IPS DF 4.7 (cell line): ENCODE measurements at regions not wholly inside any gene's neighbourhood (a gene's known extent, or its start where the extent isn't known, plus 50 kb on each side); places are given as distances from the start of the nearest gene placed in this dataset.

Experiments used
- DNase-seq: peaks from one replicate; pipeline ENCODE4 v3.0.0-alpha.2; 2013; ENCODE audit warnings: low spot score; ENCODE audit errors: extremely low read depth

DNA sequence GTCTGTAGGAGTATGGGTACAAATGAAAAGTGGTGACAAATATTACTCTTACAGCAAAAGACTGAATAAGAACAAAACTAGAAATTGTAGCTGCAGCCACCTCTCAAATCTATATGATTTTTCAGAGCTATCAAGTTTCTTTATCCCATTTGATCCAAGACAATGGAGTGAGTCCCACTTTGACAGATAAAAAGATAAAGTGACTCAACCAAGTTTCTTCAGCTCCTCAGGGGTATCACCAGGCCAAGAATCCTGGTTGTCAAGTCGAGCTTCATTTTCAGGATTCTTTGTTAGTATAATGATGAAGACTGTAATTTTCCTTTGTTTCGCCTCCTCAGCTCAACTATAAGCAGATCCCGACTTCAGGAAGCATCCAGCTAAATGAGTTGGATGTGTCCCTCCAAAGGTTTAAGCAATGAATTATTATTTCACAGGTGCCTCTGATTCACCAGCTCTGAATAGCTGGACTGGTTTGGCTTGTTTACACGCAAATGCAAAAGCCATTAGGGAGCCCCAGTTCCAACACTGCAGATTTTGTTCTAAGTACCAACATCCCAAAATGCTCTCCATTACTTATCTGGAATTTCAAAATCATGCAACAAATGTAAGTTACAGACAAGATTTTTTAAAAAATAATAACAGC lies 238.9 kb downstream of the MAFB start:
- DNase-seq = no peak

DNA sequence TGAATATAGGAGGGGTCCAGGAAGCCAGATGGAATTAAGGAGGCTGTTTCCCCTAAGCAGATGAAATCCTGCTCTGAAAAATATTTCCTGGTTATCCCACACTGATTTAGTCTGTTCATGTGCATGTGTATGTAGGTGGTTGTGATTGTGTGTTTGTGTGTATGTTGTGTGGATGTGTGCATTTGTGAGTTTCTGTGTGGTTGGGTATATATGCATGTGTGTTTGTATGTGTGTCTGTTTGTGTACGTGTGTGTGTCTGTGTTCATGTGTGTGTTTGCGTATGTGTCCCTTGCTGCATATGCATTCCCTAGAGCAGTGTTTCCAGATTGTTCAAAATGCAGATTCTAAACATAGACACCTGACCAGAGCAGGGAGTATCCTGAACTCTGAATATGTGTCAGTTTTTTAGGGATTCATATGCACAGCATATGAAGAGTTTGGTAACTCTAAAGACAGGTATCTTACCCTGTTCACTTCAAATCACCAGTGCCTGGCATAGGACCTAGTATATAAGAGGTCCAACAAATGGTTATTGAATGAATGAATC lies 239.8 kb downstream of the MAFB start:
- no peak for DNase-seq

DNA sequence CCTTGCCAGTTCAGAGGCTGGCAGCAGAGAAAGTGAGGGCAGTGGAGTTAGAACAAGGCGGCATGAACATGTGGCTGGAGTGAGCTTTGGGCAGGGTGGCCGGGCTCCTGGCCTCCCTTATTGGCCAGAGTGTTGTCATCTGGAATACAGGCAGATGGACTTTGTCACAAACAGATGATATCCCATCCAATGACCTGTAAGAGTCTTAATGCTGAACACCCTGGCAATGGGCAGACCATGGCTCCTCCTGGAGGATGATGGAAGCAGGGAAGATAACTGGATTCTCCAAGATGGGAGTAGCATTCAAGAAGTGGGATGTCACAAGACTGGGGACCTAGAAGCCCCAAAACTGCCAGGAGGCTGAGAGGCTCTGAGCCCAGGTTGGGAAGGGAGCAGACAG lies 242.1 kb downstream of the MAFB start:
- no peak for DNase-seq

DNA sequence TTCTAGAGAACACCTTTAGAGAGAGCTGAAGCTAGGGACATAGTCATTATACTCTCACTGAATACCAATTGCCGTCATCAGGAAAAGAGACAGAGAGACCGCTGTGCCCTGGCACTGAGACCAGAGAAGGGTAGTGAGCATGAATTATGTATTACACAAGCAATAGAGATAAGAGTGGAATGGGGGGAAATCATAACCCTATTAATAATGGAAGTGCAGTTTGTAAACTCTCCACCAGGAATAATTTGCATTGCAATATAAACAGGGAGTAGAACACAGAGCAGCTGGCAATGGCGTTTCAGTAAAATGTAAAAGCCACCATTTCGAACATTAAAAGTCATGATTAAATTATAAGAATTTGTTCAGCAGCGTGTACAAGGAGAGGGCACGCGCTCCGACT lies 244.5 kb downstream of the MAFB start:
- no peak for DNase-seq

DNA sequence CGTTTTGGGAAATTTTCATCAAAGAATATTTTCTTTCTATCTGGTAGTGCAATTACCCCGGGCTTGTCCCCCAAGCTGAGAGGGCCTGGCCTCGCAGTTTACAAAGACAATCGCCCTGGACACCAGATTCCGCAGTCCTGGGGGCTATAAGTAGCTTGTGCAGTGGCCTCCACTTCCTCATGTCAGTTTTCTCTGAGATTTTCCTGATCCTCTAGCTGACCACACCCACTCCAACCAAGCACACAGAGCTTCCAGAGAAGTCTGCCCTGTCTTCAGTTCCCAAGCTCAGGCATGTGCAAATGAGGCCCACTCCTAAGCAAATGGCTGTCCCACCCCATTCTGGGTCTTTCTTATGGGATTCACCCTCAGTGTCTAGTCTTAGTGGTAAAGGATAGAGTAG lies 245.3 kb downstream of the MAFB start:
- no peak for DNase-seq

DNA sequence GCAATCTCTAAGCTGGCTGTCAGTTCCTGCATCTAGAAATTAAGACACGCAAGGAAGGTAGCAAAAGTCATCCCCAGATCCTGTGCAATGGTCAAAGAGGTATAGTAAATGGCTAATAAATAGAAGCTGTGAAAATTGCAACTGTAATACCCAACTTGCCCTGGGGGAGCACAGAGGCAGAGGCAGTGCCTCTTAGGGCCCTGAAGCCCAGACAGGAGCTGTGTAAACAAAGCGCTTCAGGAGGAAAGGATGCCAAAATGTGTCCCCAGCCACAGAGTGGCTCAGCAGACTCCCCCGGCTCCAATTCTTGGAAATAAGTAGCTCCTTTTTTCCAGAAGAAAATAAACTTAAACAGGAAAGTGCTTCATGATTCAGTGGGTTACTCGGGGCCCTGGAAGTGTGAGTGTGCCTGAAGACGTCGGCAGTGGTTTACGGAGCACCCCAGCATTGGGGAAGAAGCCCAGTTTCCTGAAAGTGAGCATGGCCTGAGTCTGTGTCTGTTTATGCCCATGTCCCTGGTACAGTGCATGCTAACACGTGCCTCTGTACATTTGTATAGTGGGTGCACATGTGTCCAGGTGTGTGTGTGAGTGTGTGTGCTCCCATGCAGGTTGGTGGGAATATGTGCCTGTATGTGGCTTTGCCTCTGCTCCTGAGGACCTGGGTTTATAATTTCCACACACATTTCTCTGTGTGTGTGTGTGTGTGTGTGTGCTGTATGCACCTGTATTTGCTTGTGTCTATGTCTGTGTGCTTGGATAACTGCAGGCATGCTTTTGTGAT lies 246.7 kb downstream of the MAFB start:
- DNase-seq = no peak

DNA sequence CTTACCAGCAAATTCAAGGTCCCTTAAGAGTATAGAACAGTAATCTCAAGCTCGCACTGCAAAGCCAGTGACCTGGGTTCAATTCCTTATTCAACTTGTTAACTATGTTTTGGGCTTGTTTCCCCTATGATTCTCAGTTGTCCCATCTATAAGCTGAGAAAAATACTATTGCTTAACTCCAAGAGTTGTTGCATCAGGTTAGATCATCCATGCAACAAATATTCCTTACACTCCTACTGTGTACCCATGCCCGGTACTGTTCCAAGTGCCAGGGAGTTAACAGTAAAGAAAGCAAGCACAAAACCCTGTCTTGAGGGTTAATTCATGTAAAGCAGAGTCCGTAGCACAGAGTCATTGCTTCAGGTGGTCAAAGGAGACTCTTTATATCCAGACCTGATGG lies 247.3 kb downstream of the MAFB start:
- no peak for DNase-seq

DNA sequence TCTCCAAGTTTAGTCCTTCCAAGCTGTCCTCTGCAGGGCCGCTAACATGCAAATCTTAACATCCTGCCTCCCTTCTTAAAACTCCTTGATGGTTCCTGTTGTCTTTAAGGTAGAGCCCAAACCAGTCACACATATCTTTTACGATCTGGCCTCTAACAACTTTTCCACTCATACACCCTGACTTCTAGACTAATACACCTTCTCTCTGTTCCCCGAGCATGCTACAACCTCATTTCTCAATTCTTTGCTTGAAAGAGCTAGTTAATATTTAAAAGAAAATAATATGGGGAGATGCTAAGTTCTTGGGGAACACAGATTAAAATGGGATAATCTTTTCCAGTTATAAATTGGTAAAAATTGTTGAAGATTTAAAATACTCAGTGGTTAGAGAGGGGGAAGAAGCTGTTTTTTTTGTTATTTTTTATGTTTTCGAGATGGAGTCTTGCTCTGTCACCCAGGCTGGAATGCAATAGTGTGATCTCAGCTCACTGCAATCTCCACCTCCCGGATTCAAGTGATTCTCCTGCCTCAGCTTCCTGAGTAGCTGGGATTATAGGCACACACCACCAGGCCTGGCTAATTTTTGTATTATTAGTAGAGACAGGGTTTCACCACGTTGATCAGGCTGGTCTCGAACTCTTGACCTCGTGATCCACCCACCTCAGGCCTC lies 250.7 kb downstream of the MAFB start:
- no peak for DNase-seq

DNA sequence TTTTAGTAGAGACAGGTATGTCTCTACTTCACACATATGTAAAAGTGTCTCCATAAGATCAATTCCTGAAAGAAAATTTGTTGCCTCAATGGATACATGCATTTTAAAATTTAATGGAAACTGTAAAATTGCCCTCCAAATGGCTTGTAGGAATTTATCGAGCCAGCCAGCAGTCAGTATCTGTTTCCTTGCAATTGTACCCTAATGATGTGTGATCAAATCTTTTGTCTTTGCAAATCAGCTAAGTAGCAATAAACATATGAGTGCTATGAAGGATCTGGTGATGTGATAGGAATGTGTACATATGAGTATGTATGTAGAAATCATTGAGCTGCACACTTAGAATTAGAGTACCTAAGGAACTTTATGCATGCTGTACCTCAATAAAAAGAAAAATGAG lies 253.0 kb downstream of the MAFB start:
- DNase-seq = no peak

DNA sequence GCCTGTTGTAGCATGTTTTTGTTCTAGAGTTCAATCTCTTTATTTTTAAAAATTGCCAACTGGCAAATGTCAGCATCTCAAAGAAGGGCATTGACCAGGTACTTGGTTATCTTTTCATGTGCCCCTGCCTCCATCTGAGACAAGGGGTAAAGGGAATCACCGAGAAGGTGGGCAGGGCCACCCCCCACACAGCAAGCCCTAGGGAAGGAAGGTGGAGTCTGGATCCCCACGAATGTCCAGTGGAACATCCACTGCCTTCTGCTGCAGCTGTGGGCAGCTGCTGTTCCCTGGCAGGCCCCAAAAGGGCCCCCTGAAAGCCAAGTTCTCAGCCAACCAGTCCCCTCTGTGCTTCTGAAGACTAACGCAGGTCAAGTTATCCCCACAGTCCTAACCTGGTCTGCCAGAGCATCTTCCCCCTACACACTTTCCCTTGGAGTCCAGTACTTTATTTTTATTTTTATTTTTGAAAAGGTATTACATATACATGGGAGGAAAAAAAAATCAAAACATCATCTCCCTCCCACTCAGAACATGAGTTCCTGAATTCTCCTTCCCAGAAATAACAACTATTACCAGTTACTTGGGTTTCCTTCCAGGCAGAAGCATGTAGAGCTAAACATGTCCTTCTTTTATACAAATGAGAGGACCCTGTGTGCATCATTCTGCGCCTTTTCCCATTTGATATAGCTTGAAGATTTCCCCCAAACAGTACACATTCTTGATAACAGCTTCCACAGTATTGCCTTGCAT lies 253.7 kb downstream of the MAFB start:
- DNase-seq = no peak

DNA sequence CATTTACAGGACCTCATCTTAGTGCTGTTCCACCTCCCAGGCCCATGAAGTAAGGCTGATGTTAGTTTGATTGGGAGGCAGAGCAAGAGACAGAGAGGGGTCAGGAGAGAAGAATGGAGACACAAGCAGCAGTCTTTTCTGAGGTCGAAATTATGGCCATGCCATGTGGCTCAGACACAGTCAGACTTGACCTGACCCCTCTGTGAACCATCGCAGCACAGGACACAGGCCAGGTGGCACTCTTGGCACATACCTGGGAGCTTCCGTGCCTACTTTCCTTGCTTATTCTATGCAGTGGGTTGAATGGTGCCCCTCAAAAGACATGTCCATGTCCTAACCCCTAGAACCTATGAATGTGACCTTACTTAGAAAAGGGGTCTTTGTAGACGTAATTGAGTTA lies 254.9 kb downstream of the MAFB start:
- DNase-seq = no peak

DNA sequence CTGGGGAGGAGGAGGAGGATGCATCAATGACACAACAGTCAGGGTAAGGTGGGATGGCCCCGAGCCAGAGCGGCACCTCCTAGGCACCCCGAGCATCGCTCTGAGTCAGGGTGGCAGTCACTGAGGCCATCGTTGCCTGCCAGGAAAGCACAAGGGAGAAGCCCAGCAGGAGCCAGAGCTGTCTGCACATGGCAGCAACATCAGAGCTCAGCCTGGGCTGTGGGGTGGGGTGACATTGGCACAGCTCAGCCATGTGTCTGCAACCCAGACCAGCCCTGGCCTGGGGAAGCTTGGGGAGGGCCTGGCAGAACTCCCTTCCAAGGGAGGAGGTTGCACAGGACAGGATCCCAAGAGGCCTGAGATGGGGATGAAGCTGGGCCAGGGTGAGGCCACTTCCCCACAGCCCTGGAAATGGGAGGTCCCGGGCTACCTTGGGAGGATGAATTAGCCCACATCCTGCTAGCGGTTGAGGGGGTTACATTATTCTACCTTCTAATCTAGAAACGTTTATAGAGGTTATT lies 255.6 kb downstream of the MAFB start:
- no peak for DNase-seq

DNA sequence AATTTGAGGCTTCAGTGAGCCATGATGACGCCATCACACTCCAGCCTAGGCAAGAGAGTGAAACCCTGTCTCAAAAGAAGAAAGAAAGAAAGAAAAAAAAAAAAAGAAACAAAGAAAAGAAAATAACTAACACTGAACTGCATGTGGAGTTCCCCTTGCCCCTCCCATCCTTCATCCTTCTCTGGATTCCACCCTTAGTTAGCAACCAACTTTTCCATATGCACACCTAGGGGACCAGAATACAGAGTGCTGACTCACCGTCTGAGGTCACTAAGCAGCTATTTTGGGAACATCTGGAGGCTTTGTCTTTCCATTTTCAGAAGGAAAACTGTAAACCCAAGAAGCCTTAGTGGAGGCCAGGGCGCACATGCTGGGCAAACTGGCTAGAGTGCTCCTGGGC lies 257.4 kb downstream of the MAFB start:
- no peak for DNase-seq

DNA sequence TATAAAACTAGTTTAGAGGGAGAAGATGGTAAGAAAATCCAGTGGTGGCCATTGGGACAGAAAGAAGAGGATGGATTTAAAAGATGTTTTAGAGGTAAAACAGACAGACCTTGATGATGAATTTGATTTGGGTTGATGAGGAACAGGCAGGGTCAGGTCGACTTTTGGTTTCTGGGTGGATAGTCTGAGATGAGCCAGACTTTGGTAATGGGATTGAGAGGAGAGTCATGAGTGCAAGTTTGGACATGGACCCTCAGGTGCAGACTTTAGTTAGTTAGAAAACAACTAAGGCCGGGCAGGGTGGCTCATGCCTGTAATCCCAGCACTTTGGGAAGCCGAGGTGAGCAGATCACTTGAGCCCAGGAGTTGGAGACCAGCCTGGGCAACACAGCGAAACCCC lies 257.9 kb downstream of the MAFB start:
- no peak for DNase-seq

DNA sequence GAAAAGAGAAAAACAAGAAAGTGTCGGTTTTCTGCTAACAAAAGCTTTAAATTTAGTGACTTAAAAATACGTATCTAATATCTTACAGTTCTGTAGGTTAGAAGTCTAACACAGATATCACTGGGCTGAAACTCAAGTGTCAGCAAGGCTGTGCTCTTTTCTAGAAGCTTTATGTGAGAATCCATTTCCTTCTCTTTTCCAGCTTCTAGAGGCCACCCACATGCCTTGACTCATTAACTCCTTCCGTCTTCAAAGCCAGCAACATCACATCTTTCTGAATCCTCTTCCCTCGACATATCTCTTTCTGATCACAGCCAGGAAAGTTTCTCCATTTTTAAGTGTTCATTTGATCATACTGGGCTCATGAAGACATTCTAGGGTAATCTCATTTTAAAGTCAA lies 262.0 kb downstream of the MAFB start:
- no peak for DNase-seq

DNA sequence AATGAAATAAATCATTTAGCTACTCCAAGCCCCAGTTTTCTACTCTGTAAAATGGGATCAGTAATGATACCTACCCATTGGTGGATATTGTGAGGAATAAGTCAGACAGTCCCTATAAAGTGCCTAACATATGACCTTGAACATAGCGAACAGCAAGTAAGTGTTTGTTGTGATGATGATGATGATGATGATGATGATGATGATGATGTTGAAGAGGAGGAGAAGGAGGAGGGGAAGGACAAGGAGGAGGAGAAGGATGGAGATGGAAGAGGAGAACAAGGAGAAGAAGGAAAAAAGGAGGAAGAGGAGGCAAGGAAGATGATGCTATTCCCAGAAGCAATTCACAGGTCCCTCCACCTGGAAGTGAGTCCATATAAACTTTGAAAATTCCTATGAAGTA lies 264.3 kb downstream of the MAFB start:
- no peak for DNase-seq

DNA sequence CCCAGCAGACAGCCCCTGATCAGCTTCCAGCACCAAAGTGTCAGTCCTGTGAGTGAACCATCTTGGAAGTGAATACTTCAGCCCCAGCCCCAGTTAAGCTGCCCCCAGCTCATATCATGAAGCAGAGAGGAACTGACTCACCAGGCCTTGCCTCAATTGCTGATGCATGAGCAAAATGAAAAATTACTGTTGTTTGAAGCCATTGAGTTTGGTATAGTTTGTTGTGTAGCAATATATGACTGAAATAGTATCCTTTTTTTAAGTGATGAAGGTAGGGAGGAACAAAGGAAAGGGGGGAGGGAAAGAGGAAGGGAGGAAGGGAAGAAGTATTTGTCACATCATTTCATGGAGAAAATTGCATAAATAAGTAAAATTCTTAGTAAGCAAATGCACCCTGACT lies 266.4 kb downstream of the MAFB start:
- no peak for DNase-seq

DNA sequence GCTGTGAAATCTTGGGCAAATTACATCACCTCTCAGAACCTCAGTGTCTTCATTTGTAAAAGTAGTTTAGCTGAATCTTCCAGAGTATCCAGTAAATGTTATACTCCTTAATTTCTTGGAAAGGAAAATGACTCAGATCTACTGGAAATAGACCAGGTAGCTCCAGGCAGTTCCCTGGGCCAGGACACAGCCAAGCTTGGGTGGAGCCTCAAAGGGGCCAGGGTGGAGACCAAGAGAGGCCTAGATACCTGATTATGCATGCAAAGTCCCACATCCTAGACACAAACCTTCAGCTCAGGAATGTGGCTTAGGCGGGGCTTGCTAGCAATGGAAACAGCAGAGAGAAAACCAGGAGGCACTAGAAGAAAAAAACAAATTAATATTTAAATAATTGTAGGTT lies 272.8 kb downstream of the MAFB start:
- DNase-seq = no peak

DNA sequence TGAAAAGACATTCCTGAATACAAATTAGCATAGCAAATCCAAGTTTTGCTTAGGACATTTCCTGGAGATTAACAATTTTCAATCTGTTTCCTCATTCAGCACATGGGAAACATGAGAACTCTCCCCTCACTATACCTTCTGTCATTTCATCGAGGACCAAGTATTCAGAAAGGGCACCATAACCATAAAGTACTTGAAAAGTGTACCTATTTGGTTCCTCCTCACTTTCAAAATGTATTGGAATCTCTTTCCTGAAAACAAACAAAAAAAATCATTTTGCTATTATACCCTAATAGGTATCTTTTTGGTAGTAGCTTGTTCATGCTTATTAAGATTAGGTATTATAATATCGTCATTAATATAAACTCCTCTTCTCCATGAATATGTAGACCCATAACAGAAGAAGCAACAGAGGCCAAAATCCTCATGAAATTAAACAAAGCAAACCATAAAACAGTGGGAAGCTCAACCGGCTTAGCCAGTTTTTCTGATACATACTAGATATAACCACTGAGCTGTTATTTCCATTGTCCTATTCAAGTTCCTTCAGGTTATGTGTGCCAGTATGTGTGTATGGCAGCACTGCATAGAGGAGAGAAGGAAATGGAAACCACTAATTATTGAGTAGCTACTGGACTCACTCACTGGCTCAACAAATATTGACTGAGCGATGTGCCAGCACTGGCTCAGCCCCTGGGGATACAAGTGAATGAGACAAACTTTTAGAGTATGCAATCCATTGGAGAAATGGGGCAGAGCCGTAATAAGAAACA lies 274.0 kb downstream of the MAFB start:
- DNase-seq = no peak

DNA sequence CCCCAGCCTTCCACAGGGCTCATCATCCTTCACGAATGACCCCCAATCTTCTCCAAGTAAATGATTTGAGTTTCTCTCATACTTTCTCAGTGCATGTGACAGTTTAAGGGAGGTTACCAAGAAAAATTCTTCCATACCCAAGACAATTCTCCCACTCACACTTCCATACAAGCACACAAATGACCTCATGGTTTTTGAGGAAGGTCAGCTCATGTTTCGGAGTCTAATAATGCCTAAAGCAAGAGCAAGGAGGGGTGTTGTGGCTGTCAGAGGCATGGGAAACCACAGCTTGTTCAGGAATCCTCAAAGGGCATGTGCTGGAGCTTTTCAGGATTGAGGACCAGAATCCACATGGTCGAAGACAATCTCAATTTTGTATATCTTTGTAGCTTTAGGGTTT lies 279.0 kb downstream of the MAFB start:
- DNase-seq = no peak

DNA sequence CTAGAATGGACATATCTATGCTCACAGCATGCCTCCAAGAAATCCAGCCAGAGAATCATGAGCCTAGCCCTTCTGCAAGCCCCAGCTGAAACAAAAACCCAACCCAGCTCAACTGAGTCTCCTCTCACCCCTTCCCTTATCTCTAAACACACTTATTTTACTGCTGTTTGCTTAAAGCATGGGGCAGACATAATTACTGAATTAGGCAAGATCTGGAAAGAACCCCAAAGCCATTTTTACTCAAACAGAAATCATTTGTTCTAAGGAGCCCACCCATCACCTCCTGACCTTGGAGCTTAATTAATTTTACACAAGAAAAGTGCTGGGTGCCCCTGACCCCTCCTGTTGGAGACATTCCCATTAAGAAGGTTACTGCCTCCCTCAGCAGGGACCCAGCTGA lies 291.6 kb downstream of the MAFB start:
- no peak for DNase-seq
